B cell (primary cell): ENCODE measurements at regions not wholly inside any gene's neighbourhood (a gene's known extent, or its start where the extent isn't known, plus 50 kb on each side); places are given as distances from the start of the nearest gene placed in this dataset.

Experiments
- ATAC-seq: fragments of 200-7000 bp; cut with Tn5 transposase; one replicate; pipeline ENCODE4 v1.10.0; 2021; ENCODE audit warnings: low read depth, mild to moderate bottlenecking, moderate number of reproducible peaks, moderate library complexity
- CTCF ChIA-PET: fragments of 350-600 bp; sonication (Branson Sonifier 250); formaldehyde crosslinking; loops from one replicate; lab custom pipeline; 2021; ENCODE audit warnings: antibody characterized with exemption, inconsistent platforms; lab: Charles Lee
- POLR2A ChIA-PET: fragments of 350-600 bp; sonication (Branson Sonifier 250); formaldehyde crosslinking; loops from one replicate; lab custom pipeline; 2021; ENCODE audit warnings: antibody characterized with exemption; lab: Charles Lee
- DNase-seq: peaks from one replicate; pipeline ENCODE4 v3.0.0; 2013
- H2AFZ ChIP-seq: 2 replicates; pipeline ENCODE4 v1.6.1; 2012; ENCODE audit warnings: mild to moderate bottlenecking, low read depth, low read length; ENCODE audit not compliant: insufficient read depth, poor library complexity, severe bottlenecking
- H3K27ac ChIP-seq, 2 donors: 1 replicate in 1 of 2; 2 replicates in 1 of 2; pipeline ENCODE4 v1.5.1; 2012 to 2013; ENCODE audit warnings: low read length in 2 of 2, mild to moderate bottlenecking in 2 of 2, moderate library complexity in 1 of 2
- H3K27me3 ChIP-seq, 4 experiments: fragments of 200-600 bp in 1 of 4; sonication (generic) in 1 of 4; replicated peaks in 1 of 4; 1 replicate in 2 of 4; 2 replicates in 2 of 4; pipeline versions ENCODE4 v1.6.1 to v1.7.0; 2013 to 2016; ENCODE audit warnings: low read length in 3 of 4, mild to moderate bottlenecking in 2 of 4, mixed read lengths in 1 of 4, moderate library complexity in 1 of 4; ENCODE audit not compliant: insufficient read depth in 4 of 4, control insufficient read depth in 3 of 4; ENCODE audit errors: control extremely low read depth in 1 of 4
- H3K36me3 ChIP-seq, 2 experiments: replicated peaks in 1 of 2; 1 replicate in 1 of 2; 2 replicates in 1 of 2; pipeline versions ENCODE4 v1.6.1 to v1.7.1; 2013; ENCODE audit warnings: low read length in 1 of 2; ENCODE audit not compliant: insufficient read depth in 2 of 2, control insufficient read depth in 1 of 2; ENCODE audit errors: control extremely low read depth in 1 of 2, extremely low read depth in 1 of 2
- H3K4me1 ChIP-seq, 2 donors: fragments of 200-600 bp in 1 of 2; sonication (generic) in 1 of 2; 1 replicate in 1 of 2; 2 replicates in 1 of 2; pipeline versions ENCODE4 v1.5.1 to v1.6.1; 2013 to 2017; ENCODE audit warnings: low read length in 2 of 2; ENCODE audit not compliant: control insufficient read depth in 2 of 2, insufficient read depth in 2 of 2
- H3K4me2 ChIP-seq: replicated peaks from 2 replicates; pipeline ENCODE3; 2012; ENCODE audit warnings: mild to moderate bottlenecking, low read depth, low read length; ENCODE audit not compliant: poor library complexity, severe bottlenecking
- H3K4me3 ChIP-seq, 5 experiments: fragments of 200-600 bp in 1 of 5; sonication (generic) in 1 of 5; 1 replicate in 3 of 5; 2 replicates in 2 of 5; pipeline versions ENCODE4 v1.5.1 to v1.7.0; 2011 to 2016; ENCODE audit warnings: low read length in 4 of 5, mild to moderate bottlenecking in 4 of 5, low read depth in 2 of 5, control low read depth in 1 of 5, moderate library complexity in 1 of 5; ENCODE audit not compliant: insufficient read depth in 1 of 5; ENCODE audit errors: control extremely low read depth in 1 of 5, extremely low read depth in 1 of 5
- H3K79me2 ChIP-seq: fragments of 200-600 bp; sonication (generic); one replicate; pipeline ENCODE4 v1.6.0; 2016; ENCODE audit warnings: low read length; ENCODE audit not compliant: control insufficient read depth, insufficient read depth
- H3K9ac ChIP-seq: fragments of 200-600 bp; sonication (generic); 2 replicates; pipeline ENCODE4 v1.6.1; 2017; ENCODE audit warnings: mild to moderate bottlenecking, low read length, moderate library complexity
- H3K9me3 ChIP-seq, 3 donors: one replicate each; pipeline versions ENCODE4 v1.6.1 to v1.7.1; 2013; ENCODE audit warnings: low read length in 2 of 3; ENCODE audit not compliant: control insufficient read depth in 2 of 3, insufficient read depth in 1 of 3; ENCODE audit errors: control extremely low read depth in 1 of 3
- H4K20me1 ChIP-seq: 2 replicates; pipeline ENCODE4 v1.6.0; 2012; ENCODE audit warnings: mild to moderate bottlenecking, low read length; ENCODE audit not compliant: insufficient read depth, control insufficient read depth, poor library complexity, severe bottlenecking
- H3K27ac Mint-ChIP-seq: one replicate; pipeline ENCODE4 v1.8.0; 2021; ENCODE audit warnings: mixed read lengths
- H3K27me3 Mint-ChIP-seq: one replicate; pipeline ENCODE4 v1.8.0; 2021; ENCODE audit warnings: mixed read lengths
- H3K4me1 Mint-ChIP-seq: one replicate; pipeline ENCODE4 v1.8.0; 2021; ENCODE audit warnings: mixed read lengths
- H3K4me3 Mint-ChIP-seq: one replicate; pipeline ENCODE4 v1.8.0; 2021; ENCODE audit warnings: mixed read lengths
- H3K9me3 Mint-ChIP-seq: one replicate; pipeline ENCODE4 v1.8.0; 2022; ENCODE audit warnings: mixed read lengths; ENCODE audit not compliant: insufficient read depth
- EZH2 ChIP-seq: IDR thresholded peaks from 2 replicates; pipeline ENCODE4 v1.6.1; 2012; ENCODE audit warnings: borderline replicate concordance, low read depth, mild to moderate bottlenecking, moderate library complexity, low read length; ENCODE audit not compliant: insufficient read depth, poor library complexity, severe bottlenecking
- WGBS: methylation state at CpG from one replicate; pipeline ENCODE4 v1.1.5; 2013; ENCODE audit warnings: missing lambda C conversion rate; ENCODE audit not compliant: insufficient coverage; 5-methylcytosine and 5-hydroxymethylcytosine counted together
- intact Hi-C: fragments of 100-400 bp; cut with micrococcal nuclease; formaldehyde crosslinking; loops from one replicate; pipeline ENCODE4 v1.10.0; 2022
- TF ChIP-seq, protein P1 (sequence below): fragments of 200-600 bp; IDR thresholded peaks from one replicate; pipeline ENCODE4 v1.8.0; 2022; ENCODE audit warnings: antibody characterized with exemption, mild to moderate bottlenecking

DNA sequence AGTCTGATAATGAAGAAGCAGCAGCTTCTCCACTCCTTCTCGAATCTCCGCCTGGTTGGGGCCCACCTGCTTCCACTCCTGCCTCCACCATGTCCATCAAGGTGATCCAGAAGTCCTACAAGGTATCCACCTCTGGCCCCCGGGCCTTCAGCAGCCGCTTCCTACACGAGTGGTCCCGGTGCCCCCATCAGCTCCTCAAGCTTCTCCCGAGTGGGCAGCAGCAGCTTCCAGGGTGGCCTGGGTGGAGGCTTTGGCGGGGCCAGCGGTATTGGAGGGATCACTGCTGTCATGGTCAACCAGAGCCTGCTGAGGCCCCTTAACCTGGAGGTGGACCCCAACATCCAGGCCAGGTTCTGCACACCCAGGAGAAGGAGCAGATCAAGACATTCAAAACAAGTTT is 381.0 kb upstream of the USP15 start:
- no peak for TF ChIP-seq EZH2
- TF ChIP-seq, protein P1, sequence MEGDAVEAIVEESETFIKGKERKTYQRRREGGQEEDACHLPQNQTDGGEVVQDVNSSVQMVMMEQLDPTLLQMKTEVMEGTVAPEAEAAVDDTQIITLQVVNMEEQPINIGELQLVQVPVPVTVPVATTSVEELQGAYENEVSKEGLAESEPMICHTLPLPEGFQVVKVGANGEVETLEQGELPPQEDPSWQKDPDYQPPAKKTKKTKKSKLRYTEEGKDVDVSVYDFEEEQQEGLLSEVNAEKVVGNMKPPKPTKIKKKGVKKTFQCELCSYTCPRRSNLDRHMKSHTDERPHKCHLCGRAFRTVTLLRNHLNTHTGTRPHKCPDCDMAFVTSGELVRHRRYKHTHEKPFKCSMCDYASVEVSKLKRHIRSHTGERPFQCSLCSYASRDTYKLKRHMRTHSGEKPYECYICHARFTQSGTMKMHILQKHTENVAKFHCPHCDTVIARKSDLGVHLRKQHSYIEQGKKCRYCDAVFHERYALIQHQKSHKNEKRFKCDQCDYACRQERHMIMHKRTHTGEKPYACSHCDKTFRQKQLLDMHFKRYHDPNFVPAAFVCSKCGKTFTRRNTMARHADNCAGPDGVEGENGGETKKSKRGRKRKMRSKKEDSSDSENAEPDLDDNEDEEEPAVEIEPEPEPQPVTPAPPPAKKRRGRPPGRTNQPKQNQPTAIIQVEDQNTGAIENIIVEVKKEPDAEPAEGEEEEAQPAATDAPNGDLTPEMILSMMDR, result no peak
- Histone ChIP-seq H3K4me1 (no peaks in the 10 kb centered on the region), H3K27ac (no peak overlapping the region), H3K79me2 (no peaks in the 10 kb centered on the region), H3K9ac (no peak overlapping the region), H3K9me3 (peaks cover 0 to 14% (median 1%) of the 10 kb centered on the region in 3 donors), H4K20me1 (no peaks in the 10 kb centered on the region), H3K4me3 (no peak overlapping the region), H2AFZ (no peak overlapping the region), H3K27me3 (no peaks in the 10 kb centered on the region), H3K36me3 (no peaks in the 10 kb centered on the region), H3K4me2 (no peak overlapping the region)
- Mint-ChIP-seq H3K4me3 (no peak overlapping the region), H3K9me3 (no peaks in the 10 kb centered on the region), H3K27ac (no peak overlapping the region), H3K27me3 (no peaks in the 10 kb centered on the region), H3K4me1 (no peaks in the 10 kb centered on the region)
- POLR2A ChIA-PET, result no interaction called here
- DNase-seq, result no peak
- intact Hi-C loops, result no loop called here
- ATAC-seq, result no peak
- WGBS, result 89% methylated on average over 9 of the region's 9 CpGs
- CTCF ChIA-PET, result no interaction called here

DNA sequence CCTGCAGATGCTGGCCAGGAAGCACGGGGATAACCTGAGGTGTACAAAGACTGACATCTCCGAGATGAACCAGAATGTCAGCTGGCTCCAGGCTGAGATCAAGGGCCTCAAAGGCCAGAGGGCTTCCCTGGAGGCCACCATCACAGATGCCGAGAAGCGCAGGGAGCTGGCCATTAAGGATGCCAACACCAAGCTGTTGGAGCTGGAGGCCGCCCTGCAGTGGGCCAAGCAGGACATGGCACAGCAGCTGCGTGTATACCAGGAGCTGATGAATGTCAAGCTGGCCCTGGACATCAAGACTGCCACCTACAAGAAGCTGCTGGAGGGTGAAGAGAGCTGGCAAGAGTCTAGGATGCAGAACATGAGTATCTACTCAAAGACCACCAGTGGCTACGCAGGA is 380.0 kb upstream of the USP15 start:
- H3K27ac ChIP-seq, result no peak overlapping the region
- no peak overlapping the region for H3K4me2 ChIP-seq
- Mint-ChIP-seq H3K4me1 (no peaks in the 10 kb centered on the region), H3K27ac (no peak overlapping the region), H3K4me3 (no peak overlapping the region), H3K27me3 (no peaks in the 10 kb centered on the region), H3K9me3 (no peaks in the 10 kb centered on the region)
- H3K79me2 ChIP-seq, result no peaks in the 10 kb centered on the region
- ATAC-seq, result no peak
- H3K9ac ChIP-seq, result no peak overlapping the region
- WGBS, result 84% methylated on average over 7 of the region's 7 CpGs
- DNase-seq, result no peak
- H3K9me3 ChIP-seq, result peaks cover 0 to 14% (median 1%) of the 10 kb centered on the region in 3 donors
- no peaks in the 10 kb centered on the region for H4K20me1 ChIP-seq
- H3K4me1 ChIP-seq, result no peaks in the 10 kb centered on the region
- ChIA-PET POLR2A (no interaction called here), CTCF (no interaction called here)
- no peak overlapping the region for H2AFZ ChIP-seq
- H3K36me3 ChIP-seq, result no peaks in the 10 kb centered on the region
- intact Hi-C loops, result no loop called here
- H3K27me3 ChIP-seq, result no peaks in the 10 kb centered on the region
- TF ChIP-seq, protein P1, result no peak
- TF ChIP-seq EZH2, result no peak
- H3K4me3 ChIP-seq, result no peak overlapping the region
